HFF-Myc (cell line): ENCODE measurements at regions not wholly inside any gene's neighbourhood (a gene's known extent, or its start where the extent isn't known, plus 50 kb on each side); places are given as distances from the start of the nearest gene placed in this dataset.
"Not testable (repeated sequence)": the region's sequence is repeated elsewhere in the genome, so short reads cannot be mapped to it uniquely, and the experiment has no call there.

Experiments used
- DNase-seq: peaks from one replicate; pipeline ENCODE4 v3.0.0-alpha.2; 2011; ENCODE audit warnings: low read depth; ENCODE audit errors: extremely low read depth
- H3K4me3 ChIP-seq: replicated peaks from 2 replicates; pipeline ENCODE4 v1.5.1; 2011; ENCODE audit warnings: low read depth, mild to moderate bottlenecking, control low read depth, low read length
- CTCF ChIP-seq: IDR thresholded peaks from 2 replicates; pipeline ENCODE4 v1.5.1; 2012; ENCODE audit warnings: mild to moderate bottlenecking, low read depth, low read length, control low read depth; ENCODE audit errors: missing control alignments

GRCh38 chr2:223494496-223494895 is 107.7 kb downstream of the SCG2 start:
- H3K4me3 ChIP-seq = no peak overlapping the region
- DNase-seq = no peak
- no peak for TF ChIP-seq CTCF

- no peak for TF ChIP-seq CTCF
- DNase-seq = no peak
- no peak overlapping the region for H3K4me3 ChIP-seq
Observed at GRCh38 chr2:223494942-223495341, 107.2 kb downstream of the SCG2 start.

- DNase-seq, H3K4me3 ChIP-seq: not testable (repeated sequence)
Observed at GRCh38 chr2:223496853-223497252, 105.3 kb downstream of the SCG2 start.

- no peak for TF ChIP-seq CTCF
- H3K4me3 ChIP-seq = no peak overlapping the region
- no peak for DNase-seq
Observed at GRCh38 chr2:223500709-223501108, 101.5 kb downstream of the SCG2 start.

- TF ChIP-seq CTCF = no peak
- DNase-seq = no peak
Observed at GRCh38 chr2:223501641-223502040, 100.5 kb downstream of the SCG2 start.

GRCh38 chr2:223503746-223504145 is 98.4 kb downstream of the SCG2 start:
- no peak for TF ChIP-seq CTCF
- no peak overlapping the region for H3K4me3 ChIP-seq
- DNase-seq = no peak

More at GRCh38 chr2:223501641-223502040, 100.5 kb downstream of the SCG2 start:
- H3K4me3 ChIP-seq = no peak overlapping the region

- TF ChIP-seq CTCF = no peak
- DNase-seq = no peak
- H3K4me3 ChIP-seq = no peak overlapping the region
Observed at GRCh38 chr2:223508372-223508771, 93.8 kb downstream of the SCG2 start.
